22Rv1 (cell line): ENCODE measurements at regions not wholly inside any gene's neighbourhood (a gene's known extent, or its start where the extent isn't known, plus 50 kb on each side); places are given as distances from the start of the nearest gene placed in this dataset.

ENCODE experiments used
- ZFX ChIP-seq: fragments of 450-650 bp; IDR thresholded peaks from 2 replicates; pipeline ENCODE4 v1.6.1; 2017; ENCODE audit warnings: antibody characterized with exemption, borderline replicate concordance
- TF ChIP-seq, protein P1 (sequence below): fragments of 450-650 bp; IDR thresholded peaks from 2 replicates; pipeline ENCODE4 v1.5.1; 2017; ENCODE audit warnings: mild to moderate bottlenecking

DNA sequence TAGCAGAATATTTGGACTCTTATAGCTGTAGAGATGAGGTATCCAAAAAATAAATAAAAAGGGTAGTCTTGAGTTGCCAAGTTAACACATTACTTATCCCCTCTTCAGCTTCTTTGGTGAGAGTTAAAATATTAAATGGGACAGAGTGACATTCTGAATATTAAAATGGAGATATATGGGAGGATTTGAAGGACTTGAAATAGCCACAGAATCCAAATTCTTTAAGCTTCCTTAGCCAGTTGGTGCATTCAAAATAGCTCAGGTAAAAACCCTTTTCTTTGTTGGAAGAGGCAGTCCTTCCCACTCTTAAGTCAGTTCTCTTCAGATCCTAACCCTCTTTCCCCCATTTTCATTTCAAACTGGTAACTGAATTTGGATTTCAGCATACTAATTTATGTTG, 130.1 kb upstream of the KLF12 start:
- TF ChIP-seq, protein P1, sequence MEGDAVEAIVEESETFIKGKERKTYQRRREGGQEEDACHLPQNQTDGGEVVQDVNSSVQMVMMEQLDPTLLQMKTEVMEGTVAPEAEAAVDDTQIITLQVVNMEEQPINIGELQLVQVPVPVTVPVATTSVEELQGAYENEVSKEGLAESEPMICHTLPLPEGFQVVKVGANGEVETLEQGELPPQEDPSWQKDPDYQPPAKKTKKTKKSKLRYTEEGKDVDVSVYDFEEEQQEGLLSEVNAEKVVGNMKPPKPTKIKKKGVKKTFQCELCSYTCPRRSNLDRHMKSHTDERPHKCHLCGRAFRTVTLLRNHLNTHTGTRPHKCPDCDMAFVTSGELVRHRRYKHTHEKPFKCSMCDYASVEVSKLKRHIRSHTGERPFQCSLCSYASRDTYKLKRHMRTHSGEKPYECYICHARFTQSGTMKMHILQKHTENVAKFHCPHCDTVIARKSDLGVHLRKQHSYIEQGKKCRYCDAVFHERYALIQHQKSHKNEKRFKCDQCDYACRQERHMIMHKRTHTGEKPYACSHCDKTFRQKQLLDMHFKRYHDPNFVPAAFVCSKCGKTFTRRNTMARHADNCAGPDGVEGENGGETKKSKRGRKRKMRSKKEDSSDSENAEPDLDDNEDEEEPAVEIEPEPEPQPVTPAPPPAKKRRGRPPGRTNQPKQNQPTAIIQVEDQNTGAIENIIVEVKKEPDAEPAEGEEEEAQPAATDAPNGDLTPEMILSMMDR, result no peak
- TF ChIP-seq ZFX, result no peak
